ENCODE measurements at regions not wholly inside any gene's neighbourhood (a gene's known extent, or its start where the extent isn't known, plus 50 kb on each side); places are given as distances from the start of the nearest gene placed in this dataset.

DNA sequence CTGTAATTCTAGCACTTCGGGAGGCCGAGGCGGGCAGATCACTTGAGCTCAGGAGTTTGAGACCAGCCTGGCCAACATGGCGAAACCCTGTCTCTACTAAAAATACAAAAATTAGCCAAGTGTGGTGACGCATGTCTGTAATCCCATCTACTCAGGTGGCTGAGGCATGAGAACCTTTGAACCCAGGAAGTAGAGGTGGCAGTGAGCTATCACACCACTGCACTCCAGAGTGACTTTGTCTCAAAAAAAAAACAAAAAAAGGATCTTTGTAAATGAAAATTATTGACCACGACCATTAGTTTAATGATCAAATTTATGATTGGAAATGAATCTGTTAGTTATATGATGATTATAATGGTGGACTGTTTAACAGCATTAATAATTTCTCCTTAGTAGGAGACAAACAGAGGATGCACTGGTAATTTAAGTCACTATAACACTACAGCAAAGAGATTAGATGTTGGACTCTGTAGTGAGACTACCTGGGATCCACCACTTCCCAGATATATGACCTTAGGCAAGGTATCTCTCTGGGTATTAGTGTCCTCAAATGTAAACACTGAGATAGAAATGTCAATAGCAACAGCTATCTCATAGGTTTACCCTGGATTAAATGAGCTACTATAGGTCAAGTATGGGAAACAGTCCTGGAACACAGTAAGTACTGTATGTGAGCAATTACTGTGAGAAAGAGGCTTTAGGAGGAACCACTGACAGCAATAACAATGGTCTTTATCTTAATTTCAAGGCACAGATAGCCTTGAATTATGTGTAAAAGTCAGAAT lies 214.7 kb downstream of the NOVA1 start:
- Histone ChIP-seq H3K27ac (no peak overlapping the region), H3K27me3 (replicated peaks) (no peaks in the 10 kb centered on the region), H3K4me3 (ENCODE audit: low read depth, low read length) (no peak overlapping the region), H3K36me3 (replicated peaks) (no peaks in the 10 kb centered on the region)
- in situ Hi-C loops (cut with HindIII; ENCODE audit: low pct_ligation_motif_present, low sequenced_read_pairs): no loop called here
- DNase-seq: no peak
- TF ChIP-seq CTCF (IDR thresholded peaks at IDR 0.05; ENCODE audit: low read depth, low read length, missing control alignments): no peak

- Histone ChIP-seq H3K27ac (no peak overlapping the region), H3K4me3 (ENCODE audit: low read depth, low read length) (no peak overlapping the region), H3K27me3 (replicated peaks) (no peaks in the 10 kb centered on the region), H3K36me3 (replicated peaks) (no peaks in the 10 kb centered on the region)
- no peak for TF ChIP-seq CTCF (IDR thresholded peaks at IDR 0.05; ENCODE audit: low read depth, low read length, missing control alignments)
- in situ Hi-C loops (cut with HindIII; ENCODE audit: low pct_ligation_motif_present, low sequenced_read_pairs): no loop called here
- no peak for DNase-seq
These were observed 216.4 kb downstream of the NOVA1 start for GRCh38 chr14:26381405-26381804.

DNA sequence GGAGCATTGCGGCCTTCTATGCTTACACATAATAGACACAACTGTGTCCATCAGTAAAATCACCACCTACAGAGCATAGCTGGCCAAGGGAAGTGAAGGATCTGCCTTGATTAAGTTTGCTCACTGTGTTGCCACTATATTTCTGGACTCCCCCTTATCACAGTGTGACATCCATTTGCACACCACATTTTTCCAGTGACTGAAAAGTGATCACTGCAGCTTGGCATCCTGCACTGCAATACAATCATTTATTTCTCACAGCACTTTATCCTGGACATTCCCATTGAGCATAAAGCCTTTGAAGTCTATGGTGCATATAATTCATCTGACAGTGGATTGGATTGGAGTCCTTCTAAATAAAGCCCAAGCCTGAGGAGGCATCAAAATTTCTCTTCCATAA lies 217.2 kb downstream of the NOVA1 start:
- Histone ChIP-seq H3K27me3 (replicated peaks) (no peaks in the 10 kb centered on the region), H3K27ac (no peak overlapping the region), H3K4me3 (ENCODE audit: low read depth, low read length) (no peak overlapping the region), H3K36me3 (replicated peaks) (no peaks in the 10 kb centered on the region)
- TF ChIP-seq CTCF (IDR thresholded peaks at IDR 0.05; ENCODE audit: low read depth, low read length, missing control alignments): no peak
- in situ Hi-C loops (cut with HindIII; ENCODE audit: low pct_ligation_motif_present, low sequenced_read_pairs): no loop called here
- no peak for DNase-seq

GRCh38 chr14:26379951-26380350 lies 217.9 kb downstream of the NOVA1 start:
- in situ Hi-C loops (cut with HindIII; ENCODE audit: low pct_ligation_motif_present, low sequenced_read_pairs): no loop called here
- H3K36me3 ChIP-seq (replicated peaks): no peaks in the 10 kb centered on the region
- no peak overlapping the region for H3K4me3 ChIP-seq (ENCODE audit: low read depth, low read length)
- no peak for TF ChIP-seq CTCF (IDR thresholded peaks at IDR 0.05; ENCODE audit: low read depth, low read length, missing control alignments)
- no peak for DNase-seq
- H3K27ac ChIP-seq: no peak overlapping the region
- no peaks in the 10 kb centered on the region for H3K27me3 ChIP-seq (replicated peaks)

DNA sequence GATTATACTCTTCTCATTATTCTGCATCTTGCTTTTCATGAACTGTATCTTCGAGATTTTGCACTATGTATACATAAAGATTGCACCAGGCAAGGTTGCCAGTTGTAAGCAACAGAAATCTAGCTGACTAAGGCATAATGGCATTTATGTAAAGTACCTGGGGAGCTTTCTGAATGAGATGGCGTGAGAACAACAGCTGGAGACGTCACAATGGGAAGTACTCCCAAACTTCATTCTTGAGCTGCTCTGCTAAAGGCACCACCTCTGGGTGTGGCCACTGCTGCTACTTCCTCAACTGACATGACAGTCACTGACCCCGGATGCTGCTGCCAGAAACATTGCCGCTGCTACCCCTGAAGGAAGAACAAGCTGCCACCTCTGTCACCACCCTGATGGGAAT lies 220.7 kb downstream of the NOVA1 start:
- H3K27me3 ChIP-seq (replicated peaks): no peaks in the 10 kb centered on the region
- TF ChIP-seq CTCF (IDR thresholded peaks at IDR 0.05; ENCODE audit: low read depth, low read length, missing control alignments): no peak
- H3K36me3 ChIP-seq (replicated peaks): no peaks in the 10 kb centered on the region
- no peak for DNase-seq
- no peak overlapping the region for H3K4me3 ChIP-seq (ENCODE audit: low read depth, low read length)
- in situ Hi-C loops (cut with HindIII; ENCODE audit: low pct_ligation_motif_present, low sequenced_read_pairs): no loop called here
- no peak overlapping the region for H3K27ac ChIP-seq

GRCh38 chr14:26370115-26370514 lies 227.7 kb downstream of the NOVA1 start:
- Histone ChIP-seq H3K27me3 (replicated peaks) (no peaks in the 10 kb centered on the region), H3K27ac (no peak overlapping the region), H3K36me3 (replicated peaks) (no peaks in the 10 kb centered on the region), H3K4me3 (ENCODE audit: low read depth, low read length) (no peak overlapping the region)
- in situ Hi-C loops (cut with HindIII; ENCODE audit: low pct_ligation_motif_present, low sequenced_read_pairs): no loop called here
- no peak for TF ChIP-seq CTCF (IDR thresholded peaks at IDR 0.05; ENCODE audit: low read depth, low read length, missing control alignments)
- no peak for DNase-seq

All from brain microvascular endothelial cell (primary cell).